HFF-Myc (cell line): ENCODE measurements at regions not wholly inside any gene's neighbourhood (a gene's known extent, or its start where the extent isn't known, plus 50 kb on each side); places are given as distances from the start of the nearest gene placed in this dataset.

ENCODE experiments used
- DNase-seq: peaks from one replicate; pipeline ENCODE4 v3.0.0-alpha.2; 2011; ENCODE audit warnings: low read depth; ENCODE audit errors: extremely low read depth
- H3K4me3 ChIP-seq: replicated peaks from 2 replicates; pipeline ENCODE4 v1.5.1; 2011; ENCODE audit warnings: low read depth, mild to moderate bottlenecking, control low read depth, low read length
- CTCF ChIP-seq: IDR thresholded peaks from 2 replicates; pipeline ENCODE4 v1.5.1; 2012; ENCODE audit warnings: mild to moderate bottlenecking, low read depth, low read length, control low read depth; ENCODE audit errors: missing control alignments

GRCh38 chr14:98411154-98411553, 860.8 kb downstream of the BCL11B start:
- no peak overlapping the region for H3K4me3 ChIP-seq
- TF ChIP-seq CTCF = no peak
- DNase-seq = no peak

GRCh38 chr14:98412431-98412830, 859.6 kb downstream of the BCL11B start:
- no peak overlapping the region for H3K4me3 ChIP-seq
- TF ChIP-seq CTCF = no peak
- no peak for DNase-seq

GRCh38 chr14:98415766-98416165, 856.2 kb downstream of the BCL11B start:
- no peak for TF ChIP-seq CTCF
- H3K4me3 ChIP-seq = no peak overlapping the region
- no peak for DNase-seq

GRCh38 chr14:98417001-98417400, 855.0 kb downstream of the BCL11B start:
- H3K4me3 ChIP-seq = no peak overlapping the region
- TF ChIP-seq CTCF = no peak
- no peak for DNase-seq

GRCh38 chr14:98428483-98428994, 843.5 kb downstream of the BCL11B start:
- no peak overlapping the region for H3K4me3 ChIP-seq
- TF ChIP-seq CTCF = no peak
- no peak for DNase-seq

GRCh38 chr14:98433436-98433835, 838.6 kb downstream of the BCL11B start:
- no peak overlapping the region for H3K4me3 ChIP-seq
- no peak for TF ChIP-seq CTCF
- DNase-seq = no peak

- H3K4me3 ChIP-seq = no peak overlapping the region
- no peak for DNase-seq
- no peak for TF ChIP-seq CTCF
These were observed 834.9 kb downstream of the BCL11B start for GRCh38 chr14:98437113-98437512.
